ENCODE measurements at regions not wholly inside any gene's neighbourhood (a gene's known extent, or its start where the extent isn't known, plus 50 kb on each side); places are given as distances from the start of the nearest gene placed in this dataset.

GRCh38 chr7:83796760-83797159 is 147.8 kb upstream of the SEMA3E start:
- no peak for TF ChIP-seq CTCF (IDR thresholded peaks at IDR 0.05; ENCODE audit: low read depth, low read length)
- DNase-seq (ENCODE audit: extremely low read depth, low read depth), result no peak

GRCh38 chr7:83794829-83795228 is 145.9 kb upstream of the SEMA3E start:
- no peak for TF ChIP-seq CTCF (IDR thresholded peaks at IDR 0.05; ENCODE audit: low read depth, low read length)
- no peak for DNase-seq (ENCODE audit: extremely low read depth, low read depth)

GRCh38 chr7:83793558-83793957 is 144.6 kb upstream of the SEMA3E start:
- no peak for DNase-seq (ENCODE audit: extremely low read depth, low read depth)
- TF ChIP-seq CTCF (IDR thresholded peaks at IDR 0.05; ENCODE audit: low read depth, low read length), result no peak

GRCh38 chr7:83791737-83792136 is 142.8 kb upstream of the SEMA3E start:
- DNase-seq (ENCODE audit: extremely low read depth, low read depth), result no peak
- no peak for TF ChIP-seq CTCF (IDR thresholded peaks at IDR 0.05; ENCODE audit: low read depth, low read length)

- no peak for TF ChIP-seq CTCF (IDR thresholded peaks at IDR 0.05; ENCODE audit: low read depth, low read length)
- DNase-seq (ENCODE audit: extremely low read depth, low read depth), result no peak
Observed at GRCh38 chr7:83786858-83787257, 137.9 kb upstream of the SEMA3E start.

GRCh38 chr7:83782628-83783027 is 133.7 kb upstream of the SEMA3E start:
- DNase-seq (ENCODE audit: extremely low read depth, low read depth), result no peak
- TF ChIP-seq CTCF (IDR thresholded peaks at IDR 0.05; ENCODE audit: low read depth, low read length), result no peak

GRCh38 chr7:83778073-83778443 is 129.1 kb upstream of the SEMA3E start:
- no peak for TF ChIP-seq CTCF (IDR thresholded peaks at IDR 0.05; ENCODE audit: low read depth, low read length)

More at GRCh38 chr7:83778073-83778443, 129.1 kb upstream of the SEMA3E start:
- DNase-seq (ENCODE audit: extremely low read depth, low read depth), result no peak

Data from AG09319 (cell line).